Limb (tissue), 2 donors: ENCODE measurements at regions not wholly inside any gene's neighbourhood (a gene's known extent, or its start where the extent isn't known, plus 50 kb on each side); places are given as distances from the start of the nearest gene placed in this dataset.
"Not testable (repeated sequence)": the region's sequence is repeated elsewhere in the genome, so short reads cannot be mapped to it uniquely, and the experiment has no call there.

Experiments
- DNase-seq, 2 donors: peaks; one replicate each; pipeline ENCODE4 v3.0.0-alpha.2; 2016; ENCODE audit errors: extremely low spot score in 2 of 2

DNA sequence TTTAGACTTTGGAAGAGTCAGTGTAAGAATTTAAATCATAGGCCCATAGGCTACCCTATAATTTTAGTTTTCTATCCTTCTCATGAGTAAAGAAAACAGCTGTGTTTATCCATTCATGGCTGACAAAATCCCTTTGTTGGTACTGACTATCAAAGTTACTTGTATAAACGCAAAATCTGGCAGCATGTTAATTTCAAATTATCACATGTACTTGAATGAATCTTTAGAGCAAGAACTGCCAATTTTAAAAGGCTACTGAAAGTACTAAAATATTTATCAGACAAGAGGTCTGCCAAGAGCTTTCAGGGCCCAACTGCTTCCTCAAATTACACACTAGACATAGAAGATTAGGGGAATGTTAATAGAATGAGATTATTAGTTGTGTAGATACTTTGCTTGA, 66.6 kb downstream of the MYL12B start:
- no peak for DNase-seq

DNA sequence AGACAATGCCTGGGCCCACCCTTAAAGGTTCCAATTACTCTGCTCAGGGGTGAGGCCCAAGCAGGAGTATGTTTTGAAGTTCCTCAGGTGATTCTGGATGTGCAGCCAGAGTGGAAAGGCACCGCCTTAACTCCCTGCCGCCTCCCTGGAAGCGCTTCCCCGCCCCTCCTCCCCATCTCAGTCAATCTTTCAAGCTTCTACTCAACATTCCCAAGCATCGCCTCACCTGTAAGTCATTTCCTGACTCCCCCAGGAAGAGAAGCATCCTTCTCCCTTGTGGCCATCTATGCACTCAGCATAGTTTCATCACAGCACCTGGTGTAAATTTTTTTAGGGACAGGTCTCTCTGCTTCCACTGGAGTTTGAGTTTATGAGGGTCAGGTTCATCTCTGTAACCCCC, 67.5 kb downstream of the MYL12B start:
- no peak for DNase-seq

DNA sequence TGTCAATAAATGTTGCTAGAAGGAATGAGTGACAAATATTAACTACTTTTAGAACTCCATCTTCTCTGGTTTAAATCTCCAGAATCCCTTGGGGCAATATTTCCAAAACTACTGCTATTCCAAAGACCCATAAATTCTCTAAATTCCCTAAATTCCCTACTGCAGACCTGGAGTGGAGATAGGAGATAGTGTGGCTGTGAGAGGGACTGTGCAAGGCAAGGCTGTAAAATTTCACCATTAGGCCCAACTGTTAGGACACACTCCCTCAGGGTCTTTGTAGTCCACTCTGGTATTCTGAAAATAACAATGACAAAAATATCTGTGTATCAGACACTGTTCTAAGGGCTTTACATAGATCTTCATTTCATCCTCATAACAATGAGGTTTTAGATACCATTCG, 67.9 kb downstream of the MYL12B start:
- DNase-seq: no peak

DNA sequence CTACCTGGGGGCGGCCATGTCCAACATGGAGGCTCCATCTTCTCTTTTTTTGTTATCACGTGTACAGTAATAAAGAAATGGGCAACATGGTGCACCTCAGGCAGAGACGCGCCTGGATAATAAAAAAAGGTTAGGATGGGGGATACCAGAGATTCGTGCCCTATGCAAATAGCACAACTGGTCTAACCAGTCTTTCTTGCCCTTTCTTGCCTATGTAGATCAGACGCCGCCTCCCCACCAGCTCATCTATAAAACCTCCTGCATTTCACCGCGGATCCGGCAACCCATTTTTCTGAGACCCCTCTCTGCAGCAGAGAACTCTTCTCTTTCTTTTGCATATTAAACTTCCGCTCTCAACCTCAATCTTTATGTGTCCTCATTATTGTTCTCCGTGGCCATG, 68.7 kb downstream of the MYL12B start:
- DNase-seq: no peak

DNA sequence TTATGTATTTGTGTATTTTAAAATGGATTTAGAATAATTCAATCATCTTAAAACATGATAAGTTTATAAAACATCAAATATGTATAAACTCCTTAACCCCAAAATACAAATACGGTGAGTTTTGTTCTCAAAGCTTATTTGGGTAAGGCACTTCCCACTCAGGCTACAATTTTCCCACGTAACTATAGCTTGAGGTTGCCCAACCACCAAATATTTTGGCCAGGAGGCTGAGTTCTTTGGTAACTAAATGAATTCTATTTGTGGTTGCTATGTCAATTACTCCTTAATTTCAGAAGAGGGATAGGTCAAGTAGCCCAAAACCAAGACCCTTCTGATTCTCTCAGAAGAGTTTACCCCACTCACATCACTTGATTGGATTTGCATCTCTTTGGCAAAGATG, 70.4 kb downstream of the MYL12B start:
- no peak for DNase-seq

DNA sequence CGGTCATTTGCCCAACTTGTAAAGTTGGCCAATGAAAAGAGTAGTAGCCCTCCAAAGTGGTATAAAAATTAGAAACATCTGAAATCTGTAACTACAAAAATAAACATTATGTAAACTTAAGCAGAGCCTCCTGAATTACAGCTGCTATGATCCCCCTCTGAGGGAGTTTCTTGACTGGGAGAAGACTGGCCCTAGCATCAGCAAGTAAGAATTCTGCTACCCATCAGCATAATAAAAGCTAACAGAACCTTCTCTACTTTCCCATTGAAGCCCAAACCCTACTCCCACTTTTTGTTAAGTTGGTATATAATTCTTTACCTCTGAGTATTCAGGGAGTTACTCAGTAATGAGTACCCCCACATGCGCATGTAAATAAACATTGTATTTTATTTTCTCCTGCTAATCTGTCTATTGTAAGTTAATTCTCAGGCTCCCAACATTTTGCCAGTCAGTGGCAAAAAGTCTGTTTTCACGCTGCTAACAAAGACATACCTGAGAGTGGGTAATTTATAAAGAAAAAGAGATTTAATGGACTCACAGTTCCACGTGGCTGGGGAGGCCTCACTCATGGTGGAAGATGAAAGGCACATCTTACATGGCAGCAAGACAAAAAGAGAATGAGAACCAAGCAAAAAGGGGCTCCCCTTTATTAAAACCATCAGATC, 71.3 kb downstream of the MYL12B start:
- no peak for DNase-seq

DNA sequence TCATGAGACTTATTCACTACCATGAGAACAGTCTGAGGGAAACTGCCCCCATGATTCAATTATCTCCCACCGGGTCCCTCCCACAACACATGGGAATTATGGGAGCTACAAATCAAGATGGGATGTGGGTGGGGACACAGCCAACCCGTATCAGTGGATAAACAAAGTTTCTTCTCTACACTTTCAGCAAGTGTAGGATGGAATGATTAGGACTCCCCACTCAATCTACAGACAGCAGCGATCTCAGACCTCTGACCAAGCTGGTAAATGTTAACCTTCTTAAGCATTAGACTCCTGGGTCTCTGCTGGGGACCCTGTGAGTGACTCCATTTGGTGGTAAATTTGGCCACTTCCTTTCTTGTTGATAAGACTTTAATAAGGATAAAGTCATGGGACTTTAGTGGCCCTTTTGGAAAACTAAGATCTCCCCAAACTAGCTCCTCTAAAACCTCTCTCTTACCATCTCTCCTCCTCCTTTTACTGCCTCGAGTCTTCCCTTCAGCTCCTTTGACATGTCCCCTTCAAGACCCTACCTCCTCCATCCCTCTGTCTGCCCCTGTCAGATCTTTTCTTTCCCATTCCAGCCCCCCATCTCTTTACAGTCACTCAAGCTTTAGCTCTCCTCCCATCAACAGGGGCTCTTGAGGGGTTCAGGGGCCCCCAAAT, 71.9 kb downstream of the MYL12B start:
- DNase-seq: no peak

DNA sequence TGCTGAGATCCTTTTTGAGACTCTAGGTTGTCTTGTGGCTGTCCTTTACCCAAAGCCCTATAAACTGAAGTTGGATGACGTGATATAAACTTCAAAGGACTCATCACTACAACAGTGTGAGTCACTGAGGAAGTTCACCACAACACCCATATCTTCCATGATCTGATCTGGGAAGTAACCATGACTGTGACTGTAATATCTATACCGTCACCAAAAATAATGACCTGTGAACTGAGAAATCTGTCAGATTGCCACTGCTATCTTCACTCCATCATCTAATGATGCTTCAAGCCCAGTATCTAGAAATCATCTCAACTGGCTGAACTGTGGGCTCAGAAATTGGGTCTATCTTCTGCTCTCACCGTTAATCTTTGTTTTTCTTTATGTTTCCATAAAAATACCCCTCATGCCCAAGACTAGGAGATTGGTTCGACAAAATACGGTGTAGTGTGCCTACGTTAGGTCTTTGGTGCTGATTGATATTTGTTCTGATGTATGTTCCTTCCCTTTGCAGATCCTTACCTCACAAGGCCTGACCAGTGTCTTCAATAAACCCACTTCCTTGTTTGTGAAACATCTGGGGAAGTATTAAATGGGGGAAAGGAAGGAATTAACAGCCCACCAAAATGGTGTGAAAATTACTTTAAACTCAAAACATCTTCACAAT, 78.2 kb downstream of the MYL12B start:
- DNase-seq: no peak

DNA sequence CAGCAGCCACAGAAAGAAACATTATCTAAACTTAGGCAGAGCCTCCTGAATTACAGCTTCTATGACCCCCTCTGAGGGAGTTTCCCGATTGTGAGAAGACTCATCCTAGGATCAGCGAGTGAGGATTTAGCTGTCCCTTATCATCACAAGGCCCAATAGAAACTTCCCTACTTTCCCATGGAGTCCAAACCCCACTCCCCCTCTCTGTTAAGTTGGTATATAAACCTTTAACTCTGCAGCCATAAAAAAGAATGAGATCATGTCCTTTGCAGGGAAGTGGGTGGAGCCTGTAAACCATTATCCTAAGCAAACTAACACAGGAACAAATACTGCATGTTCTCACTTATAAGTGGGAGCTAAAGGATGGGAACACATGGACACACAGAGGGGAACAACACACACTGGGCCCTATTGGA, 78.8 kb downstream of the MYL12B start:
- no peak for DNase-seq

DNA sequence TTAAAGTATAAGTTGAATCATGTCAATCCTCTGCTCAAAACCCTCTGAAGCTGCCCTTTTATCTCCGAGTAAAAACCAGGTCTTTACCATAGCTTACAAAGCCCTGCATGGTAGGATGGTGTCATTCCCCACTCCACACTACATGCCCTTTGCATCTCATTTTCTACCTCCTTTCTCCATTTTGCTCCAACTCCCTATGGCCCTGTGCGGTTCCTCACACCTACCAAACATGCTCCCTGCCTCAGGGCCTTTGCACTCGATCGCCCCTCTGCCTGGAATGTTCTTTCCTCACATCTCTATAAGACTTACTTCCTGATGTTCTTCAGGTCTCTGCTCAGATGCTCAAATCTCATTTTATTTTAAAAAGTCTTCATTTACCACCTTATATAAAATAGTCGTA, 80.7 kb downstream of the MYL12B start:
- no peak for DNase-seq

DNA sequence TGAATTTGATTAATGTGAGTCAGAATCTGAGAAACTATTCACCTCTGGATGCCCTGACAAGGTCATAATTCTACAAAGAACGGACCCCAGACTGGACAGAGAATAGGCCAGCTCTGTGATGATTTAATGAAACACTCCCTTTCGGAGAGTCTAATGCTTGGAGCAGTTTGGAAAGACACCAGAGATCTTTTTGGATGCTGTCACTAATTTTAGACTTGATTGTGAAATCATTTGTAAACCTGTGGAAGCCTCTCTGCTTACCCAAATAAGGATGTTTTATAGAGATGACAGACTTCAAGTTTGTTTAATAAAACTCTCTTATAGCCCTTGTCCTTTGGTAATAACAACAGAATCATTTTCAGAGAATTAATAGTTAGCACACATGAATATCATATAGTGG, 83.5 kb downstream of the MYL12B start:
- DNase-seq: peak in 1 of 2 donors; percentile 27

DNA sequence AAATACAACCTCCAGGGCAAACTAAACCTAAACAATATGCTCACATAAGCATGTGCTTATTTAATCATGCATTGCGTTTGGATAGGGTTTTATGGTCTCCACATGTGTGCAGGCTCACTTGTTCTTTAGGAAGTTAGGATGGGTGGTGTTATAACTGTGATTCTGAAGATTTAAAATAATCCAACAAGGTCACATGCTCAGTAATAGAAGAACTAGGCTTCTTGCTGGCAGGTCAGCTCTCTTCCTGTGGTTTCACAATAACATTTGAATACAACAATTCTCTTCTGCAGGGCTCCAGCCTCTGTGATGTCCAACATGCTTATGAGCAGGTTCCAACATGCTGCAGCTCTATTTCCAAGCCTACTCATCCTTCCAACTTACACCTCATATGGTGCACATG, 84.0 kb downstream of the MYL12B start:
- peak in 1 of 2 donors; percentile 37 for DNase-seq

DNA sequence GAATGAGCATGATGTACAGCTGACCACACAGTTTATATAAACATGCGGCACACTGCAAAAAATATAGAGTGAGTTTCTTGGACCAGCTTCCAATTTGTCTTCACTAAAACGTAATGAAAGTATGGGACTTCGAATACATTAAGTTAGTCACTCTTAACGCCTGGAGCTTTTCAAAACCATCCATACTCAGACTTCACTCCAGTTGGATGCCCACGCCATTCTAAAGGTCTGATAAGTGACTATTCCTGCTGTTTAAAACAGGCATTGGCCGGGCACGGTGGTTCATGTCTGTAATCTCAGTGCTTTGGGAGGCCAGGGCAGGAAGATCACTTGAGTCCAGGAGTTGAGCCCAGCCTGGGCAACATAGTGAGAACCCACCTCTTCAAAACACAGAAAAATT, 84.6 kb downstream of the MYL12B start:
- no peak for DNase-seq

DNA sequence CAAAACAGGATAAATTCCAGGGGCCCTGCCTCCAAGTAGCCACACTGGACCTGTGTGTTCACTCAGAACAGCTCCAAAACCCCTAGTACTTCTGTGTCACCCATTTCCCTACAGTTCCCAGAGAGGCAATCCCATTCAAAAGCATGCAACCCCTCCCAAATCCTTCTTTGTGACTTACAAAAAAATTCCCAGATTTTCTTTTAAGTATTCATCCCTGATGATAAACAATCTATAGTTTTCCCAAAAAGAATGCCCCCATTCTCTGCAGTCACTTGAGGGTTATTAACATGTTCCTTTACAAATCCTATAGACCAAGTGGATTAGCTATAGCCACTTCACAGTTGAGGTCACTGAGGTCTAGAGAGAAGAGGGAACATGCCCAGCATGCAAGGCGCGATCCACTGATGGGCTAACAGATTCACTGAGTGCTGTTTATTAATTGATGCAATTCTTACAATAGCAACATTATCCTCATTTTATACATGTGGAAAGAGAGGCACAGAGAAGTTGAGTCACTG, 85.4 kb downstream of the MYL12B start:
- DNase-seq: no peak

DNA sequence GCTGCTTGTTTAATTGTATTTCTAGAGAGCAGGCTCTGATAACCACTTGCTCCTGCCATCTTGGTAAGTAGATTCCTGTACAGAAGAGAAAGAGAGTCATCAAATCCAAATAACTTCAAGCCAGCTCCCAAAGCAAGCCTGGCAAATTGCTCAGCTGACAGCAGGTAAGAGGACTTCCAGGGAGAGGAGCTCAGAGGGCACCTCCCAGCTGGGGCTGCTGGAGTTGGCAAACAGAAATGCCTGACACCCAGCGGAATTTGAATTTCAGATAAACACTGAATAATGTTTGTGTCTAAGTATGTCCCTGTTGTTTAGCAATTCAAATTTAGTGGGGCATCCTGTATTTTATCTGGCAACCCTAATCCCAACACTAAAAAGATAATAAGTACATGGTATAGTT, 86.2 kb downstream of the MYL12B start:
- no peak for DNase-seq

DNA sequence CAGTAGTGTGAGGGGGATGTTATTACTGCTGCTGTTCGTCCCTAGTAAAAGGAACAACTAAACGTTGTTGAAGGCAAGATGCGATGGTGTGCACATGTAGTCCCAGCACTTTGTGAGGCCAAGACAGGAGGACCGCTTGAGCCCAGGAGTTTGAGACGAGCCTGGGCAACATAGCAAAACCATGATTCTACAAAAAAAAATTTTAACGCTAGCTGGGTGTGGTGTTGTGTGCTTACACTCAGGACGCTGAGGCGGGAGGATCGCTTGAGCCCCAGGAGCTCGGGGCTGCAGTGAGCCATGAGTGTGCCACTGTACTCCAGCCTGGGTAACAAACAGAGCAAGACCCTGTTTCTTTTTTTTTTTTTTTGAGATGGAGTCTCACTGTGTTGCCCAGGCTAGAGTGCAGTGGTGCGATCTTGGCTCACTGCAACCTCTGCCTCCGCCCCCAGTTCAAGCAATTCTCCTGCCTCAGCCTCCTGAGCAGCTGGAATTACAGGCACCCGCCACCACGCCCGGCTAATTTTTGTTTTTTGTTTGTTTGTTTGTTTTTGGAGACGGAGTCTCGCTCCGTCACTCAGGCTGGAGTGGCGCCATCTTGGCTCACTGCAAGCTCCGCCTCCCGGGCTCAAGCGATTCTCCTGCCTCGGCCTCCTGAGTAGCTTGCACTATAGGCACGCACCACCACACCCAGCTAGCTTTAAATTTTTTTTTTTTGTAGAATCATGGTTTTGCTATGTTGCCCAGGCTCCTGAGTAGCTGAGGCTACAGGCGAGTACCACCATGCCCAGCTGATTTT, 87.3 kb downstream of the MYL12B start:
- not testable (repeated sequence) for DNase-seq

DNA sequence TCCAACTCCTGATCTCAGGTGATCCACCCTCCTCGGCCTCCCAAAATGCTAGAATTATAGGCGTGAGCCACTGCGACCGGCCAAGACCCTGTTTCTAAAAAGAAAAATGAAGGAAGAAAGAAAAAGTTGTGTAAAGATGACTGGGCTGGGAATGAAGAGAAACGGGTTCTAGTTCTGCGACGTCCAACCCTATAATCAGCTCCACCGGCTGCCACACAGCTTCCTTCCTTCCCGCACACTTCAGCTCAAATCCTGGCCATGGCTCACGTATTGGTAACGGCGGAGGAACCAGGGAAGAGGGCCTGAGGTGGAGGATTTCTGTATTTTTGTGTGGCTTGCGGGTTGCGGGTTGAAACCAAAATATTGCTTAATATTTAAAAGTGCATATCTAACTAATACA, 88.1 kb downstream of the MYL12B start:
- no peak for DNase-seq

DNA sequence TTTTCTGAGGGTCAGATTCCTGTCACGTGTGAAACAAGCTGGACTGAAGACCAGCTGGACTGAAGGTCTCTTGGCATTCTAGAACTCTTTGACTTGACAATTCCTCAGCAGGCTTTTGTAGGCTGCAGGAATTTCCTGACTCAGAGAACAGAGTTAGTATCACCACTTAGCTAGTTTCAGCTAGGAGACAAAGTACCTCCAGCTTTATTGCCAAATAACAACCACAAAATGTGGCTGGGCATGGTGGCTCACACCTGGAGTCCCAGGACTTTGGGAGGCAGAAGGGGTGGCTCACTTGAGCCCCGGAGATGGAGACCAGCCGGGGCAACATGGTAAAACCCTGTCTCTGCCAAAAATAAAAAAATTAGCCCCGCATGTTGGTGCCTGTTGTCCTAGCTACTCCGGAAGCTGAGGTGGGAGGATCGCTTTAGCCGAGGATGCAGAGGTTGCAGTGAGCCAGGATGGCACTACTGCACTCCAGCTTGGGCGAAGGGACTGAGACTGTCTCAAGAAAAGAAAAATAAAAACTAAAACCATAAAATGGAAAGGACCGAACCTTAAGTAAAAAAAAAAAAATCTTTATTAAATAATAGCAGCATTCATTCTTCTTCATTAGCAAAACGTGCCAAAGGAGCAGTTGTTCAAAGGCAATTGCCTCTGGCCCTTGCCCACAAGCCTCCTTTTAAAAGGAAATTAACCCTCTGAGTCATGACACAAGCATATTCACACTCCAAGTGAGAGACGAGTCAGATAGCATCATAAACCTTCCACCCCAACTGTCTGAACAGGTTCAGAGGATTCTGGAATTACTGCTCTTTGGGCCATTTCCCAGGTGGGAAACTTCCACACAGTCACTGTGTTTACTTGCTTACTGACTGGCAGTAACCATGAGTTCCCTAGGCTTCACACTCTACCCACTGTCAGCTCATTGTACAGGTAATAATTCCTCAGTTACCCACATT, 88.9 kb downstream of the MYL12B start:
- no peak for DNase-seq

DNA sequence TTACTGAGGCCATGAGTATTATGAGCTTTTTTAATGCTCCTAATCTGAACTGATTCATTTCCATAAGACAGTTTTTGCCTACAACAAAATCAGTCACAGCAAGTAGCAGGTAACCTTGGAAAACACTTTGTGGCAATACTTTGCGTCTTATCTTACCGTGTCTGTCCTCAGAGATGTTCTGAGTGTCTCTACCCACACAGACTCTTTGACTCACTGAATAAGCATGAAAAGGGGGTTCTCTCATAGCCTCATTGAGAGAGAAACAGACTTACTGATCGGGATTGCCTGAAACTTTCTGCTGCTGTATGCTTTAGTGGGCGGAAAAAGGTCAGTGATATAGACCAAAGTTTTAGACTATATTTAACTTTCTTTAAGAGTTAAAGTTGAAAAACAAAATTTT, 92.6 kb downstream of the MYL12B start:
- DNase-seq: no peak

DNA sequence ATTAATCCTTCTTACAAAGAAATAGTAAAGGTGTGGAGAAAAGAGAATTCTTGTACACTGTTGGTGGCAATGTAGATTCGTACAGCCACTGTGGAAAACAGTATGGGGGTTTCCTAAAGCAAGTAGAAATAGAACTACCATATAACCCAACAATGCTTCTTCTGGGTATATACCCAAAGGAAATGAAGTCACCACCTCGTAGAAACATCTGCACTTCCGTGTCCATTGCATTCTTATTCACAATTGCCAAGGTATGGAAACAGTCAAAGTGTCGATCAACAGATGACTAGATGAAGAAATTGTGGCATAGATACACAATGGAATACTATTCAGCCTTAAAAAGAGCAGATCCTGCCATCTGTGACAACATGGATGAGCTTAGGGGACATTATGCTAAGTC, 93.4 kb upstream of the TGIF1 start:
- no peak for DNase-seq

DNA sequence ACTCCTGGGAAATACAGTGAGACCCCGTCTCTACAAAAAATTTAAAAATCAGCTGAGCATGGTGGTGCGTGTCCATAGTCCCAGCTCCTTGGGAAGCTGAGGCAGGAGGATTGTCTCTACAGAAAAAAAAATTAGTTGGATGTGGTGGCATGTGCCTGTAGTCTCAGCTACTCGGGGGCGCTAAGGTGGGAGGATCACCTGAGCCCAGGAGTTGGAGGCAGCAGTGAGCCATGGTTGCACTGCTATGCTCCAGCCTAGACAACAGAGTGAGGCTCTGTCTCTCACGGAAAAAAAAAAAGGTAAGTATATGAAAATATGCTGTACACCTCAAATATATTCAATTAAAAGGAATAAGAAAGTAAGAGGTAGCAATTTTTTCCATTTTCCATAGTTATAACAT, 92.5 kb upstream of the TGIF1 start:
- DNase-seq: no peak
